KMS-11 (cell line): ENCODE measurements at regions not wholly inside any gene's neighbourhood (a gene's known extent, or its start where the extent isn't known, plus 50 kb on each side); places are given as distances from the start of the nearest gene placed in this dataset.

Experiments
- H2AFZ ChIP-seq: fragments of 200-600 bp; sonication (generic); 2 replicates; pipeline ENCODE4 v1.6.1; 2016; ENCODE audit warnings: antibody characterized with exemption, mixed run types, low read depth
- H3K27ac ChIP-seq: fragments of 200-600 bp; sonication (generic); 2 replicates; pipeline ENCODE4 v1.6.1; 2016; ENCODE audit warnings: mild to moderate bottlenecking, mixed run types
- H3K27me3 ChIP-seq: fragments of 200-600 bp; sonication (generic); 2 replicates; pipeline ENCODE4 v1.6.1; 2017; ENCODE audit warnings: mild to moderate bottlenecking, low read depth, mixed run types, moderate library complexity; ENCODE audit not compliant: insufficient read depth
- H3K36me3 ChIP-seq: fragments of 200-600 bp; sonication (generic); 2 replicates; pipeline ENCODE4 v1.6.1; 2017; ENCODE audit warnings: mild to moderate bottlenecking, mixed run types; ENCODE audit not compliant: insufficient read depth
- H3K4me1 ChIP-seq: fragments of 200-600 bp; sonication (generic); 2 replicates; pipeline ENCODE4 v1.6.1; 2016; ENCODE audit warnings: mild to moderate bottlenecking, low read depth, mixed run types; ENCODE audit not compliant: poor library complexity, severe bottlenecking
- H3K4me2 ChIP-seq: fragments of 200-600 bp; sonication (generic); 2 replicates; pipeline ENCODE4 v1.7.0; 2016; ENCODE audit warnings: mild to moderate bottlenecking, mixed run types
- H3K4me3 ChIP-seq: fragments of 200-600 bp; sonication (generic); IDR thresholded peaks from 2 replicates; pipeline ENCODE4 v1.6.1; 2017; ENCODE audit warnings: low read depth, low read length, mixed read lengths; ENCODE audit not compliant: insufficient read depth
- H3K79me2 ChIP-seq: fragments of 200-600 bp; sonication (generic); 2 replicates; pipeline ENCODE4 v1.6.1; 2016; ENCODE audit warnings: low read depth, mixed run types; ENCODE audit not compliant: insufficient read depth
- H3K9ac ChIP-seq: fragments of 200-600 bp; sonication (generic); 2 replicates; pipeline ENCODE4 v1.6.1; 2016; ENCODE audit warnings: mild to moderate bottlenecking, mixed run types
- H4K20me1 ChIP-seq: fragments of 200-600 bp; sonication (generic); 2 replicates; pipeline ENCODE4 v1.6.1; 2016; ENCODE audit warnings: mild to moderate bottlenecking, mixed run types; ENCODE audit not compliant: insufficient read depth
- TF ChIP-seq, protein P1 (sequence below): fragments of 200-600 bp; sonication (generic); conservative IDR thresholded peaks from 2 replicates; pipeline ENCODE4 v1.6.1; 2017; ENCODE audit warnings: low read depth, mild to moderate bottlenecking, antibody characterized with exemption, low read length, moderate library complexity, mixed read lengths

GRCh38 chr1:234863551-234863971, 253.6 kb upstream of the IRF2BP2 start:
- no peaks in the 10 kb centered on the region for H4K20me1 ChIP-seq
- no peak overlapping the region for H3K9ac ChIP-seq
- no peak overlapping the region for H3K4me3 ChIP-seq
- no peak overlapping the region for H2AFZ ChIP-seq
- no peaks in the 10 kb centered on the region for H3K4me1 ChIP-seq
- H3K36me3 ChIP-seq = no peaks in the 10 kb centered on the region
- no peaks in the 10 kb centered on the region for H3K27me3 ChIP-seq
- TF ChIP-seq, protein P1, sequence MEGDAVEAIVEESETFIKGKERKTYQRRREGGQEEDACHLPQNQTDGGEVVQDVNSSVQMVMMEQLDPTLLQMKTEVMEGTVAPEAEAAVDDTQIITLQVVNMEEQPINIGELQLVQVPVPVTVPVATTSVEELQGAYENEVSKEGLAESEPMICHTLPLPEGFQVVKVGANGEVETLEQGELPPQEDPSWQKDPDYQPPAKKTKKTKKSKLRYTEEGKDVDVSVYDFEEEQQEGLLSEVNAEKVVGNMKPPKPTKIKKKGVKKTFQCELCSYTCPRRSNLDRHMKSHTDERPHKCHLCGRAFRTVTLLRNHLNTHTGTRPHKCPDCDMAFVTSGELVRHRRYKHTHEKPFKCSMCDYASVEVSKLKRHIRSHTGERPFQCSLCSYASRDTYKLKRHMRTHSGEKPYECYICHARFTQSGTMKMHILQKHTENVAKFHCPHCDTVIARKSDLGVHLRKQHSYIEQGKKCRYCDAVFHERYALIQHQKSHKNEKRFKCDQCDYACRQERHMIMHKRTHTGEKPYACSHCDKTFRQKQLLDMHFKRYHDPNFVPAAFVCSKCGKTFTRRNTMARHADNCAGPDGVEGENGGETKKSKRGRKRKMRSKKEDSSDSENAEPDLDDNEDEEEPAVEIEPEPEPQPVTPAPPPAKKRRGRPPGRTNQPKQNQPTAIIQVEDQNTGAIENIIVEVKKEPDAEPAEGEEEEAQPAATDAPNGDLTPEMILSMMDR = no peak
- no peak overlapping the region for H3K4me2 ChIP-seq
- H3K27ac ChIP-seq = no peak overlapping the region
- no peaks in the 10 kb centered on the region for H3K79me2 ChIP-seq

DNA sequence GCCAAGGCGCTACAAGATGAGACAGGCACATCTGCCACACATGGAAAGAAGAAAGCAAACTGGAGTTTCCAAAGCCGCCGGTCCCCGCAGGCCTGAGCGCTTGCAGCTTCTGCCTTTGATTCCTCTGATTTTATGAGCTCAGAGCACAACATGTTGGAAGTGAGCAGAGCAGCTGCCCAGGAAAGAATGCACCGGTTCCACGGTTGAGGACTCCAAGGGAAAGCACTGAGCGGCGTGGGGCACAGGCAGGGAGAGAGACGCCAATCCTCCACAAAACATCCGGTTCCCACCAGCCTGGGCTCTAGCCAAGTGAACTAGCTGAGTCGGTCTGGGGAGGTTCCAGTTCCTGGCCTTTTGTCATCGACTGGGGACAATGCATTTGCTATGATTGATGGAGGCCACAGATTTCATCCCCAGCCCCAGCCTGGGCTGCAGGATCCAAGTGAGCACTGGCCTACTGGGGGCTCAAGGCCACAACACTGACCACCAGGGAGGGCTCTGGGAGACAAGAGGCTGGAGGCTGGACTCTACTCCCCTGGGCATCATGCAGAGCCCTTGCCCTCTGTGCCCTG, 253.1 kb upstream of the IRF2BP2 start:
- no peak overlapping the region for H3K4me3 ChIP-seq
- H2AFZ ChIP-seq = no peak overlapping the region
- H3K36me3 ChIP-seq = no peaks in the 10 kb centered on the region
- H4K20me1 ChIP-seq = no peaks in the 10 kb centered on the region
- no peaks in the 10 kb centered on the region for H3K79me2 ChIP-seq
- H3K27me3 ChIP-seq = no peaks in the 10 kb centered on the region
- TF ChIP-seq, protein P1 = no peak
- H3K4me1 ChIP-seq = no peaks in the 10 kb centered on the region
- no peak overlapping the region for H3K4me2 ChIP-seq
- no peak overlapping the region for H3K9ac ChIP-seq
- H3K27ac ChIP-seq = no peak overlapping the region

GRCh38 chr1:234862360-234862943, 252.5 kb upstream of the IRF2BP2 start:
- Histone ChIP-seq H3K79me2 (no peaks in the 10 kb centered on the region), H3K4me1 (no peaks in the 10 kb centered on the region), H3K27ac (no peak overlapping the region), H3K27me3 (no peaks in the 10 kb centered on the region), H4K20me1 (no peaks in the 10 kb centered on the region), H3K36me3 (no peaks in the 10 kb centered on the region), H3K9ac (no peak overlapping the region), H2AFZ (no peak overlapping the region), H3K4me2 (no peak overlapping the region), H3K4me3 (no peak overlapping the region)
- TF ChIP-seq, protein P1 = no peak

DNA sequence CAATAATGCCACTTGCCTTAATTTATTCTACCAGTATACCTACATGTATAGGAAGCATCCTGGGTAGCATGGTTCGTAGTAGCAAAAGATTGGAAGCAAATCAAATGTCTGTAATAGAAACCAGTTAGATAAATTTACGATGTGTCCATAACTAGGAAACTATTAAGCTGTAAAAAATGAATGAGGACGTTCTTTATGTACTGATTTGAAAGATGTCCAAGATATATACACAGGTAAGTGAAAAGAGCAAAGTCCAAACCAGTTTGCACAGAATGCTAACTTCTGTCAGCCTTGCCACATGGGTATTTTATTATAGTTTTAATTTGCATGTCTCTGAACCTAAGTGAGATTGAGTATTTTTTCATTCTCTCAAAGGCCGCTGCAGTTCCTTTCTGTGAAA, 251.8 kb upstream of the IRF2BP2 start:
- no peak overlapping the region for H3K9ac ChIP-seq
- H3K27me3 ChIP-seq = no peaks in the 10 kb centered on the region
- TF ChIP-seq, protein P1 = no peak
- H3K4me3 ChIP-seq = no peak overlapping the region
- H3K4me1 ChIP-seq = no peaks in the 10 kb centered on the region
- H3K27ac ChIP-seq = no peak overlapping the region
- H3K36me3 ChIP-seq = no peaks in the 10 kb centered on the region
- H3K4me2 ChIP-seq = no peak overlapping the region
- H4K20me1 ChIP-seq = no peaks in the 10 kb centered on the region
- no peaks in the 10 kb centered on the region for H3K79me2 ChIP-seq
- no peak overlapping the region for H2AFZ ChIP-seq
